GM18508 (cell line): ENCODE measurements at regions not wholly inside any gene's neighbourhood (a gene's known extent, or its start where the extent isn't known, plus 50 kb on each side); places are given as distances from the start of the nearest gene placed in this dataset.

Experiments
- ATAC-seq: cut with Tn5 transposase; IDR thresholded peaks from one replicate; pipeline ENCODE4 v1.9.1; 2021; ENCODE audit warnings: moderate number of reproducible peaks; ENCODE audit not compliant: insufficient read depth, unreplicated experiment

DNA sequence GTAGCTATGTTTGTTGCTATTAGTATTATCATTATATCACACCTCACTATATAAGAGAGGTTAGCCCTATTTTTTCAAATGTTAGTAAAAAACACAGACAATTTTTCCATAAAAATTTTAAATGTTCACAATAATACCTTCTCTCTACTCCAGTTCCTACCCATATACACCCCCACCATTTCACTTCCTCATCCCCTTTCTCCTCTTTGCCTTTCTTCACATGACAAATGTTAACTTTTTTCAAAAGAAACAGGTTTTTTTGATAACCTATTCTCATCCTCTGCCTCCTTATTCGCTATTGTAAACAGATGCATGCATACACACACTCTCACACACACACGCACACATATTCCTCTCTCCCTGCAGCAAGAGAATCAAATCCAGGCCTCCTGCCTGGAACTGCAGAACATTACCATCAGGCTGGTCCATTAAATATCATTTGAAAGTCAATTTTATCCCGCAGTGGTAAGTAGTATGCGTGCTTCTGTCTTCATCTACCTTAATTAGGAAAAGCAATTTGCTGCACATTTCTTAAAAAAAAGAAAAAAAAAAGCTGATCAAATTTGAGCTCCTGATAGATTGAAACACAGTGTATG lies 55.5 kb downstream of the MID1IP1 start:
- ATAC-seq = no peak

DNA sequence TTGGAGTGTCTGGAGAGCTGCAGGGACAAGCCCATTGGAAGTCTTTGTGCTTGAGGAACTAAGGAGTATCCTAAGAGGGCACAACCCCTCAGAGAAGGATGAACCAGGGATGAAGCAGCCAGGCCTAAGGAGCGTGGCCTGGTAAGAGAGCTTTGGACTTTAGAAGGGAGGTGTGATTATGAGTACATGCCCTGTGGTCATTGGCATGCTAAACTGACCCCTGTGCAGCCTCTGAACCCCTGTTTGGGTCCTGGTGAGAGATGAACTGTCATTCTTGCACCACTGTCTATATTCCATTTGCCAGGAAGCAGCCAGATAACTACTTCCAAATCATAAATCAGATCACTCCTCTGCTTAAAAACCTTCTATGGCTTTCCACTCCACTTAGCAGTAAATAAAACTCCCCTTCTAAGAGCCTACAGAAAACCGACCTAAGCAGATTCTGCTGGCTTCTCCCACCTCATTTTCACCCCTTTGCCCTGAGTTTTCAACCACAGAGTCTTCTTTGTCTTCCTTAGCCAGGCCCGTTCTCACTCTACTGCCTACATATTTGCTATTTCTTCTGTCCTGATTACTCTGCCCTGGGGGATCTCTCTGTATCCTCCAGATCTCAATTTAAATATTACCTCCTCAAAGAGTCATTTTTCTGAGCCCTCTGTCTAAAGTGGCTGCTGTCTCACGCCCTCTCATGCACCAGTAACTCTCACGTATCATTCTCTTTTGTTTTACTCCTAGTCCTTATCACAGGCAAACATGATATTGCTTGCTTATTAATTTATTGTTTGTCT lies 56.7 kb downstream of the MID1IP1 start:
- ATAC-seq = no peak

GRCh38 chrX:38859602-38860001 lies 58.3 kb downstream of the MID1IP1 start:
- ATAC-seq = no peak

GRCh38 chrX:38860106-38861013 lies 59.1 kb downstream of the MID1IP1 start:
- no peak for ATAC-seq

- no peak for ATAC-seq
These were observed 60.2 kb downstream of the MID1IP1 start for GRCh38 chrX:38861489-38861888.

GRCh38 chrX:38862100-38862499 lies 60.8 kb downstream of the MID1IP1 start:
- no peak for ATAC-seq

- ATAC-seq = no peak
These were observed 62.9 kb downstream of the MID1IP1 start for GRCh38 chrX:38864165-38864564.

DNA sequence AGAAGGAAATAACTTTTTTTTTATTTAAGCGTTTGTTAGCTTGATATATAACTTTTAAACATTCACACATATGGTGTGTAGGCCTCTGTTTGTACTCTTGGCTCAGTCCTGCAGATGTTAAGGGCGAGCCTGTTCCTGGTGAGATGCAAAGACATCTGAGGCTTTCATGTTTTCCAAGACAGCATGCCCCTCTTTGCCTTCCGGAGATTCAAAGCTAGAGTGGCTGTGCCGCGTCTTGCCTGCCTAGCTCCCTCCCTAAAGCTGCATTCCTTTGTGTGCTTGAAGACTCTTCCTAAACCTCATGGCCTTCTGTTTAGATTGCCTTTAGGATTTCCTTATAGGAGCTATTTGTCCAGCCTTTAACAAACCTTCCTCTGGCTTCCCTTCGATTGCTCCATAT lies 67.1 kb downstream of the MID1IP1 start:
- ATAC-seq = no peak

DNA sequence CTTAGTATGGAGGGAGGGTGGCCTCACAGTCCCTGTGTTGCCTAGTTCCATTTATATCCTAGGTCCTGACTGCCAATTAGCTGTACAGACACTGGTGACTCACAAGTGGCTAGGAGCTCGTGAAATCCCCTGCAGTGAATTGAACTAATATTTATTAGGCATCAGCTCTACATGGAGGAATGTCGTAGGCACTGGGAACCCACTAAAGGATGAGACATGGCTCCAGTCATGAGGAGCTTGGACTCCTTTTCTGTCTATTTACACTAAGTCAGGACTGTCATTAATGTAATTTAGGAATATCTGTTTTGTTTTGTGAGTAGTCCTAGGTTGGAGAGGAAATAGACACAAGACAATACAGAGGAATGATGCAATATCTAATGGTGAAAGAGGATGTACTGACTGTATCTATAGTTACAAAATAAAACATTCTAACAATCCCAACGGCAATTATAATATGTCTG lies 67.7 kb downstream of the MID1IP1 start:
- ATAC-seq = no peak

DNA sequence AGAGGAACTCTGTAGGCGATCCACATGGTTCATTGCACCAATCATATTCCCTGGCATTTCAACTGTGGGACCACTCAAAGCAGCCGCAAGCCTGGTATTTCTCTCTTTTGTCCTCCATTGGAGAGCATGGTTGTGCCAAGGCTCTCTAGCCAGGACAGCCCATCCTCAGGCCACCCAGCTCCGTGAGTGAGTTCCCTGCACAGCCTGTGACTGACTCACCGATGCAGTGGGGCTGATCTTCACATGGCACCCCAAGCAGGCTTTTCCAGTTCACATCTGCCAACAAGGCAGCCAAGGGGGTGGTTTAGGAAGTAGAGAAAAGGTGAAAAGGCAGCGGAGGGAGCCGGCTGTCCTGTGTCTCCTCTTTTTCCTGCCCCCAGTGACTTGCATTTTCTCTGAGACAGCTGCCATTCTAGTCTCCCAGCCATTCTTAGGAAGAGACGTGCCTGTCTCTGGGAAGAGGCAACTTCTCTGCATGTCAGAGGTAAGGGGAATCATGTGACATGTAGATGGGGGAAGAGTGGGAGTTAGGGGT lies 69.2 kb downstream of the MID1IP1 start:
- ATAC-seq = no peak

DNA sequence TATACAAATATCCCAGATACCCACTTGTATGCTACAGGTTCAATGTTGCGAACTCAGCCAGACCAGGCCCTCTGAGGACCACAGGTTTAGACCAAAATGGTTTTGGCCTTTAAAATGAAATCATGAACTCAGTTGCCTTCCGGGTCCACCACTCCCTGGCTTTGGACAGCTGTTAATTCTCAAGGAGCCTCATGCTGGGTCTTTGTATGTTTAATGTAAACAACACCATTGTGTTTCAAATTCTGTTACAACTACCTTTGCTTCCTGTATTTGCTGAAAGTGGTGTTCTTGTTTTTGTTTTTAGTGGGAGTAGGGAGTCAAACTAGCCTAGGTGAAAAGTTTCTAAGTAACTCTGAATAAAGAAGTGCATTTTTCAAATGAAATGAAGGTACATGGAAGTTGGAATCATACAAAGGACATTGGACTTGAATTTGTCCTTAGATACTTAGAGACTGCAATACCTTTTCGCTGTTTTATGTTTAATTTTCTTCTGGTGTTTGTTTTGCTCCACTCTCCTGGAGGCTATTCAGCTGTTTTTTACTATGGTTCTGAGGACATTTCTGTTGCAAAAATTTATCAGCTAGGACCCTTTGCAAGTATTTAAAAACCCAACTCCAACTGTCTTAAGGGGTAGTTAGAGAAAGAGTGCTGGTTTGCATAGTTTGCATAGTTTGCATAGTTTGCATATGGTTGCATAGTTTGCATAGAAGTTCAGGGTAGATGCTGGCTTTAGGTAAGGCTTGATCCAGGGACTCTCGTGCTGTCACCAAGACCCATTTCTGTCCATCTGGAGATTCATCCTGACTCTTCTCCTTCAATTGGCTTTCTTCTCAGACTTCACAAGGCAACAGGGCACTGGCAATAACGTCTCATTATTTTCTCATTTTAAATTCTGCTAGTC lies 70.1 kb downstream of the MID1IP1 start:
- no peak for ATAC-seq

DNA sequence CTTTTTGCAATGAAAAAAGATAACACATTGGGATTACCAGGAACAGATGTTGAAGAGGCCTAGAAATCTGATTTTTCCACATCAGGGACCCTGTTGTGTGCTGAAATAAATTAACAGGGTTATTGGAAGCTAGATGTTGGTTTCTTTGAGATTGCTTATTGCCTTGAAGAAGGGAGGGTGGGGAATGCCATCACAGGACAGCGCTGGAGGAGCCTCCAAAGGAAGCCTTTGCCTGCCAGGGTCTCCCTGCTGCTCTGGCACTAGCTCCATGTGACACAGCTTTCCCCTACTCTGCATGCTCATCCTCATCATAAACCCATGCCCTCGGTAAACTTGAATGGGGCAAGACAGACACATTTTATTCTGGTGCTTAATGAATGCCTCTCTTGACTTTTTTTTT lies 76.1 kb downstream of the MID1IP1 start:
- no peak for ATAC-seq

DNA sequence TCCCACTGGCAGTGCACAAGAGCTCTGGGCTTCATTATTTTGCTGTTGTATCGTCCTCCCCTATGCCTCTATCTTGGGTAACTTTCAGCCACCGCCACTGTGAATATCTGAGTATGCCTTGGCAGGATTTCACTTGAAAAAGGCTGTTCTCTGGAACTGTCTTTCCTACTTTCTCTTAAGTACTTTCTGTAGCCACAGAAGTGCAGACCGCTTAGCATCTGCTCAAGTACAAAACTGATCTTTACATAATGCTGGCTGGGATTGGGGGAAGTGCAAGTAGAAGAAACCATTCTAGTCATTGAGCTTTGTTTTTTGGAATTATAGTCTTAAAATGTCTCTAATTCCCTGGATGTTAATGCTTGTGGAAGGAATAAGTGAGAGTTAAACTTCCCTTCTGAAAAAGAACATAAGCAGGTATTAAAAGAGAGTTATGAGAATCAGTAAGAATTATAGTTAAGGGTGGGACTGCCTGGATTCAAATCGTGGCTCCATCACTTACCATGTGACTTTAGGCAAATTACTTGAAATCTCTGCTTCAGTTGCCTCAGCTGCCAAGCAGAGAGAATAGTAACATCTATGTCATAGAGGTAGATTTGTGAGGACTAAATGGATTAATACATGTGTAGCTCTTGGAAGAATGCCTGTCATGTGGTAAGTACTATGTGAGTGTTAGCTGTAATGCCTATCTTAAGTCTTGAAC lies 77.5 kb downstream of the MID1IP1 start:
- ATAC-seq = no peak

DNA sequence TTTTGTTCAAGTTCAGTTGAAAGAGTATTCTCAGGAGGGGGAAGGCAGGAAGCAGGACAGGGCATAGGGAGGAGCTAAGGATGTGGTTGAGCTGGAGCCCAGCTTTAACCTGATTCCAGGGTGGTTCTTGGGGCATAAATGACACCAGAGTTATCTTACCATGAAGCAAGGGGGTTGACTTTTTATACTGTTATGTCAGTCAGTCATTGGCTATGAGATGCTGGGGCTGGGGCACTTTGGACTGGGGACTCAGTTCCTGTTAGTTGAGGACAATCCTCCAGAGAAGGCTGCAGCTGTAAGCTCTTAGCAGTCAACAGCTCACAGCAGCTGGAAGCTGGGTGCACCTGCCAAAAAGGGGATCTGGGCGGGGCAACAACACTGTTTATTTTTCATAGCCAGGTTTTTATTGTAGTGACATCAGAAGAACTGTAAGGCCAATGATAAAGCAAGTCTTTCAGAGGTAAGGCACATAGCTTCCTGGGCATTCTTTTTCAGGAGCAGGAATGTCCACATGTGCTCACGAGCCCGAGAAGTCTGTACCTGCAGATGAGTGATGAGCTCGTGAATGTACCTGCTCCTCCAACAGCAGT lies 78.5 kb downstream of the MID1IP1 start:
- peak; percentile 41 for ATAC-seq

- no peak for ATAC-seq
These were observed 79.1 kb downstream of the MID1IP1 start for GRCh38 chrX:38880296-38880854.

DNA sequence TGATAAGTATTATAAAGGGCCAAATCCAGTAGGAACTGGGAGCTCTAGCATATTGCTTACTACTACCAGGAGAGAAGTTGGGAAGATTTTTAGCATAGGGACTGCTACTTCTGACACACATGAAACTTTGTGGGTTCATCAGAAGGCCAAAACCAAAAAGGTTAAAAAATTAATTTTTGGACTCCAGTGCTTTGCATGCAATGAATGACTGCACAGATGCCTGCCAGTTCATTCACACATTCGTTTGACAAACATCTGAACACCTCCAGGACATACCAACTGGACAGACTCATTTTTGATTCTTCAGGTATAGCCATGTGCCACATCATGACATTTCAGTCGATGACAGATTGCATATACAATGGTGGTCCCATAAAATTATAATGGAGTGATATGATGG lies 79.8 kb downstream of the MID1IP1 start:
- ATAC-seq = no peak

DNA sequence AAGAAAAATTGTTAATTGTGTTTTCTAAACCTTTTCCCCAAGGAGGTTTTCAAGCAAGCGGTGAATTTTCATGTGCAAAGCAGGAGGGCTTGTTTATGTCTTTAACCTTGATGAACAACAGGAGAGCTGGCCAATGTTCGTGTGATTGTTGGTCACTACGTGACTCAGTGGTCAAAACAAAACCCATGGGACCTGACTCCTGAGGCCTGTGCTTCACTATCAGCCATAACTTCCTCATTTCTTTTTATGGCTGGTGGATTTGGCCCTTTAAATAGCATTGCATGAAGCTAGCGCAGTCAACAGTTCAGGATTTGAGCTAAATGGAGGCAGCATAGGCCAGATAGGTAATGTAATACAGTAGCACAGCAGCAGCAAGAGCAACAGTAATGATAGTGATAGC lies 80.5 kb downstream of the MID1IP1 start:
- no peak for ATAC-seq

GRCh38 chrX:38882894-38883626 lies 81.8 kb downstream of the MID1IP1 start:
- no peak for ATAC-seq
